Skeletal muscle satellite cell (primary cell): ENCODE measurements at regions not wholly inside any gene's neighbourhood (a gene's known extent, or its start where the extent isn't known, plus 50 kb on each side); places are given as distances from the start of the nearest gene placed in this dataset.
"Not testable (repeated sequence)": the region's sequence is repeated elsewhere in the genome, so short reads cannot be mapped to it uniquely, and the experiment has no call there.

ENCODE experiments used
- H3K27me3 ChIP-seq: 2 replicates; pipeline ENCODE4 v1.7.0; 2013; ENCODE audit warnings: low read length; ENCODE audit not compliant: control insufficient read depth, insufficient read depth
- H3K36me3 ChIP-seq: 2 replicates; pipeline ENCODE4 v1.7.0; 2013; ENCODE audit warnings: mild to moderate bottlenecking, control low read depth, low read length; ENCODE audit not compliant: insufficient read depth
- H3K4me1 ChIP-seq: 2 replicates; pipeline ENCODE4 v1.7.0; 2013; ENCODE audit warnings: low read length; ENCODE audit not compliant: control insufficient read depth, insufficient read depth
- H3K4me2 ChIP-seq: 2 replicates; pipeline ENCODE4 v1.7.0; 2013; ENCODE audit warnings: mild to moderate bottlenecking, low read length
- H3K4me3 ChIP-seq: 2 replicates; pipeline ENCODE4 v1.7.0; 2013; ENCODE audit warnings: low read length
- H3K9ac ChIP-seq: 2 replicates; pipeline ENCODE4 v1.7.0; 2013; ENCODE audit warnings: mild to moderate bottlenecking, low read depth, low read length, moderate library complexity
- H3K9me3 ChIP-seq: replicated peaks from 2 replicates; pipeline ENCODE4 v1.7.0; 2013; ENCODE audit warnings: mild to moderate bottlenecking, control low read depth, low read length

DNA sequence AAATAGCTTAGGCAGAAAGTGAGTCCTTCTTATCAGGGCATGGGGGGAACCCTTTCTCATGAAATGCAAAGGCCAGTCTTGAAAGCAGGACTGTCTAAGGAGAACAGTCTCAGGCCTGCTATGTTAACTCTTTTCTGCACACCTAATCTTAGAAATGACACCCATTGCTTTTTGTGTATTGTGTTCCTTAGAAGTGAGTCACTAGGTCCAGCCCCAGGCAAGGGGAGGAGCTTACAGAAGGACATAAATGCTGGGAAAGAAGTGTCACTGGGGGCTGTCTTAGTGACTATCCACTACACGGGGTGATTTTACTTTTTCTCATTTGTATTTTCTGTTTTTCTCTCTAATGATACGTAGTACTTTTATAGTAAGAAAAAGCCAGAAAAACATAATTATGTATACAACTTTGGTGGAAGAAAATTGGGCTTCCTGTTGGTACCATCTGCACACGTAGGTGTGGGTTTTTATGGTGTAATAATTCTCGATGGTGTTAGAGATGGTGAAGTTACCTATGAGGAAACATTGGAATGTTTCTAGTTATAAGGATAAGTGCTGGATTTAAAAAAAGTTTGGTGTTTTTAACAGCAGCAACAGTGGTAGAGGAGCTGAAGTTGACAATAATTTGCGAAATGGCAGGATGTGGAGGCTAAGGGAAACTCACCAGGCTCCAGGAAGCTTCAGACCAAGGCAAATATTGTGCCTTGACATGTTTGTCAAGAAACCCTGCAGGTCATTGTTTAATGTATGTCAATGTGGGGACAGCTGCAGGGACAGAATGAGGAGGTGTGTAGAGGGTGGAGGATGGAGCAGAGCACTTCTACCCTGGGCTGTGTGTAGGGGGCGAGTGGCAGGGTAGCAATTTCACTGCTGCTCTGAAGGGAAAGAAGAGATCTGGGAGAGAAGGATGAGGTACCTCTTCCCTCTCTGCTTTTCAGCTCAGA is 214.9 kb downstream of the KTN1 start:
- Histone ChIP-seq H3K27me3 (no peaks in the 10 kb centered on the region), H3K4me2 (no peak overlapping the region), H3K9ac (no peak overlapping the region), H3K36me3 (no peaks in the 10 kb centered on the region), H3K4me3 (no peak overlapping the region), H3K4me1 (no peaks in the 10 kb centered on the region), H3K9me3 (no peaks in the 10 kb centered on the region)

DNA sequence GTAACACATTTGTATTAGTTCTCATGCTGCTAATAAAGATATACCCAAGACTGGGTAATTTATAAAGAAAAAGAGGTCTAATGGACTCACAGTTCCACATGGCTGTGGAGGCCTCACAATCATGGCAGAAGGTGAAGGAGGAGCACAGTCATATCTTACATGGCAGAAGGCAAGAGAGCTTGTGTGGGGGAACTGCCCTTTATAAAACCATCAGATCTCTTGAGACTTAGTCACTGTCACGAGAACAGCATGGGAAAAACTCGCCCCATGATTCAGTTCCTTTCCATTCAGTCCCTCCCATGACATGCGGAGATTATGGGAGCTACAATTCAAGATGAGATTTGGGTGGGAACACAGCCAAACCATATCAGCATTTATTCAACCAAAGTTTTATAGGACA is 216.5 kb downstream of the KTN1 start:
- not testable (repeated sequence) for H3K27me3 ChIP-seq, H3K4me3 ChIP-seq, H3K4me2 ChIP-seq, H3K9me3 ChIP-seq, H3K9ac ChIP-seq, H3K4me1 ChIP-seq, H3K36me3 ChIP-seq

DNA sequence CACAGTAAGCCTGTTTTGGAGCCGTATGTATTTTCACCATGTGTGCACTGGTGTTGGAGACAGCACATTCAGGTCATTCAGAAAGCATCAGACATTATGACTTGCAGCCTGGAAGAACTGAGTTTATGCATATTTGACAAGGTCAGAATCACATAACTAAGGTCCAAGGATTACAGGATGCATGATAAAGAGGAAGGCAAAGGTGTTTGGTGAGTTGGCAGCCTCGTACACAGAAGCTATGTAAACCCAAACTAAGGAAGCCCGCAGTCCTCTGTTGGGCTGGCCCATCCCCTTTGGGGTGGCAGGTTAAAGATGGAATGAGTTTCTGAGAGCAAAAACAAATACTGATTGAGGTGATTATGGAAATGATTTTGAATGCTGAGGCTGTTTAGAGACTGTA is 218.4 kb downstream of the KTN1 start:
- no peaks in the 10 kb centered on the region for H3K27me3 ChIP-seq

DNA sequence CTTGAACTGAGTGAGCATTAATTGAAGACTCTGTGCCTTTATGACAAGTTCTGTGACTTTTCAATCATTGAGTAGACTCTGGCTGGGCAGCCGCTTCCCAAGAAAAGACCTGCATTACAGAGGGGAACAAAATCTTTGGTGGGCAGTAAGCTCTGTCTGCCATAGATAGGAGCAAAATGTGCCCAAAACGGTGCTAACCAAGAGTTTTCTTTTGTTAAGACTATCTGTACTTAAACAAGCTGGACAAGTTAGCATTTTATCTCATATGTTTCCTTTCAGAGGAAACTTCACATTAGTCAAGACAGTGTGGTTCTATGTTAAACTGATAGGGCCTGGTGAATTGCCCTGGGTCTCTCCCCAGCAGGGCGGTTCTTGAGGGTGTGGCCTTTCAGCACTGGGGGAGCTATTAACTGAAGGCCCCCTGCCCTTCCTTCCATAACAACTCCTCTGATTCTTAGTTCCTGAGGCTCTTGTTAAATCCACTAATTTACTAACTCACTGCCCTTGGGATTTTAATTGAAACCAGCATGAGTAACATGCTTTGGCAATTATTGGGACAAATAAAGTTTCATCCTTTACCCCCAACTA is 219.6 kb downstream of the KTN1 start:
- Histone ChIP-seq H3K9me3 (no peaks in the 10 kb centered on the region), H3K4me3 (no peak overlapping the region), H3K9ac (no peak overlapping the region), H3K4me1 (no peaks in the 10 kb centered on the region), H3K4me2 (no peak overlapping the region), H3K36me3 (no peaks in the 10 kb centered on the region), H3K27me3 (no peaks in the 10 kb centered on the region)

More for the DNA sequence above, 218.4 kb downstream of the KTN1 start:
- Histone ChIP-seq H3K36me3 (no peaks in the 10 kb centered on the region), H3K9me3 (no peaks in the 10 kb centered on the region), H3K4me1 (no peaks in the 10 kb centered on the region), H3K4me3 (no peak overlapping the region), H3K4me2 (no peak overlapping the region), H3K9ac (no peak overlapping the region)

DNA sequence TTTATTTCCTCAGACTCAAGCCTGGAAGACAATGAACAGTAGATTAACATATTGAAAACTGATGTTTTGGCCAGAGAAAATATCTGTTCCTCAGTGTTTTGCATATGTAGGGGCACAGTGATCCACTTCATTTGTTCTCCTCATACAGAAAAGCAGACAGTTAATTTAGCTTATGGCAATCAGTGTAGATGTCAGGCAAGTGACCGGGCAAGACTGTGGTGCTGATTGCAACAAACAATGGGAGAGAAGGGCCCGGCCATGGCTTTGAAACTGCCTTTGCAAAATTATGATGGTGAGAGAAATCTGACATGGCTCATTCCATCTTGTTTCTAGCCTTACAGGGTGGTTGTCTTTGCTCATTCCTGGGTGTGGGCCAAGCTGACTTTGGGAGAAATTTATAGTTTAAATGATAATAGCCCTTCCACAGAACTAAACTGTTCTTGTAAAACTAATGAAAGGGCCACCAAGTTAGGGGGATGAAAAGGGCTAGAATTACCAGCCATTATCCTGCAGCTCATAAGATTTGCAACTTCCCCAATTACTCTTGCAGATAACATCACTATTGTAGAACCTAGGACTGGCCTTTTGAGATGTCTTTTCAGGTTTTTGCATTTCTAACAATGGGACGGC is 220.3 kb downstream of the KTN1 start:
- Histone ChIP-seq H3K9me3 (no peaks in the 10 kb centered on the region), H3K27me3 (no peaks in the 10 kb centered on the region), H3K4me3 (no peak overlapping the region), H3K36me3 (no peaks in the 10 kb centered on the region), H3K4me2 (no peak overlapping the region), H3K4me1 (no peaks in the 10 kb centered on the region), H3K9ac (no peak overlapping the region)

DNA sequence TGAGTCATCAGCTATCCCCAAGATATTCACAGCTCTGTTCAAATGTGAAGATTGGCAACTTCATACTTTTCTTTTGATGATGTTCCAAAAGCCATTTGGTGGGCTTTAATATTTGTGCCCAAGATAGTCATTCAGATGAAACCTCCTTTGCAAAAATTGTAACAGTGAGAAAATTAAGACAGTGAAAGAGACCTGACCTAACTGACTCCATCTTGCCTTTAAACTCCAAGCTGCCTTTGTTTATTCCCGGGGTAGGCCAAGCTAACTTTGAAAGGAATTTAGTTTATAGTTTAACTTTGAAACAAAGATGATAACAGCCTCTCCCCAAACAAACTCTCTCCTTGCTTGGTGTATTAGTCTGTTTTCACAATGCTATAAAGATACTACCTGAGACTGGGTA is 221.1 kb downstream of the KTN1 start:
- no peak overlapping the region for H3K9ac ChIP-seq
- H3K4me3 ChIP-seq: no peak overlapping the region
- no peaks in the 10 kb centered on the region for H3K9me3 ChIP-seq
- H3K27me3 ChIP-seq: no peaks in the 10 kb centered on the region
- H3K4me2 ChIP-seq: no peak overlapping the region
- no peaks in the 10 kb centered on the region for H3K4me1 ChIP-seq
- H3K36me3 ChIP-seq: no peaks in the 10 kb centered on the region

DNA sequence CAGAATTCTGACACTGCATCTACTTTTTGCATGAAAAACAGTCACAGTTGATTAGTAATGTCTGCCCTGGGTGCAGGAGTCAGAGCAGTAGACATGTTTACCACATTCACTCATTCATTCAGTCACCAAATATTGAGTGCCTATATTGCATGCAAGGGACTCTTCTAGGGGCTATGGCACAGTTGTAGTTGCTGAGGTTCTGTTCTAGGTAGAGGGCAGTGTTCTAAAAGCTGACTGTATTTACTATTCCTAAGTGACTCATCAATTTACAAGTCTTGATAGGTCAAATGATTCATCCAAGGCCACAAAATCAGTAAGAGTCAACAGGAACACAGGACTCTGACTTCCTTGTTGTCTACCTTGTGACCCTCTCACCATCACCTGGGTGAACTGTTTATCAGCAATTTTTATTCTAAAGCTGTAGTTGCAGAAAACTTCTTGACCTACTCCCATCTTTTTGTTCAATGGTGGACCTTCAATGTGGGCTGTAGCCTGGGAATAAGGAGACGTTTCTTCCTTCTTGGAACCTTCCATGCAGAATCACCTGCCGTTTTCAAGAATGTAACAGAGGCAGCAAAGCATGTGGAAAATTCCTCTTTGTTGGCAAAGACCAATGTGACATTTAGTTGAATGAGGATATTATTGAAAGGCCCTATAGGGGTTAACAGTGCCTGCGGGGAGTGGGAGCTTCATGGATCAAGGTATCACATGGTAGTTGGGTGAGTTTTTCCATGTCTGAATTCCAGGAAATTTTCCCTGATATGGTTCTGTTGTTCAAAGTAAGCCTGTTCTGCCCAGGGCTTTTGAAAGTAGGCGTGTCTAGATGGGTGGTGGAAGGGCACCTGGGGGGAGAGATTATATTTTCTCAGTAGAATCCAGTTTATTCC is 223.2 kb downstream of the KTN1 start:
- Histone ChIP-seq H3K4me1 (peaks cover 4% of the 10 kb centered on the region), H3K9ac (no peak overlapping the region), H3K4me2 (no peak overlapping the region), H3K9me3 (no peaks in the 10 kb centered on the region), H3K36me3 (no peaks in the 10 kb centered on the region), H3K27me3 (no peaks in the 10 kb centered on the region), H3K4me3 (no peak overlapping the region)

DNA sequence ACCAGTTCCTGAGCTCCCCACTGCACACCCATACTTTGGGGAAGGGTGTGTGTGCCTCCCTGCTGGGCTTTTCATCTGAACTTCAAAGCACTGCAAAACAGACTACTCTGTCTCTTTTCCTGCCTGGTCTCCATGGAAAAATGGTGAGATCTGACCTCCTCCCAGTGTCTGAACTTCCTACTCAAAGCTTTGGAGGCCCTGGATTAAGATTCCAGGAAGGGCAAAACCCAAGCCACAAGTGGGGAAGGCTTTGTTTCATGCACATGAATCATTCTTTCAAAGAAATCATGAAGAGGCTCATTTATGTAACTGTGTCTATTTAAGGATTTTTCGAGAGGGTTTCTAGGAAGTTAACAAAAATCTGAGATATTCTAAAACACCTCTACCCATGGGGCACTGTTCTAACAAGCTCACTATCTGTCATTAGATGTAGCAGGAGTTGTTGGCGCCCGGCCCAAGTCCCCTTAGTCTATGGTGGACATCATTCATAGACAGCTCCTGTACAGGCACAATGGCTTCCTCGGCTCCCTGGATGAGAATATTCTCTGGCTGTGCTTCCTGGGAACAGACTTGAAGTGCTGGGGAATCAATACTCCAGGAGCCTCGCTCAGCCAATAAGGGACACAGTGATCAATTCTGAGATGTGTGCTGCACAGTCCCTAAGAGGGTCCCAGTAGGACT is 224.0 kb downstream of the KTN1 start:
- Histone ChIP-seq H3K27me3 (no peaks in the 10 kb centered on the region), H3K4me3 (no peak overlapping the region), H3K4me2 (no peak overlapping the region), H3K9ac (no peak overlapping the region), H3K4me1 (peaks cover 4% of the 10 kb centered on the region), H3K9me3 (no peaks in the 10 kb centered on the region), H3K36me3 (no peaks in the 10 kb centered on the region)

DNA sequence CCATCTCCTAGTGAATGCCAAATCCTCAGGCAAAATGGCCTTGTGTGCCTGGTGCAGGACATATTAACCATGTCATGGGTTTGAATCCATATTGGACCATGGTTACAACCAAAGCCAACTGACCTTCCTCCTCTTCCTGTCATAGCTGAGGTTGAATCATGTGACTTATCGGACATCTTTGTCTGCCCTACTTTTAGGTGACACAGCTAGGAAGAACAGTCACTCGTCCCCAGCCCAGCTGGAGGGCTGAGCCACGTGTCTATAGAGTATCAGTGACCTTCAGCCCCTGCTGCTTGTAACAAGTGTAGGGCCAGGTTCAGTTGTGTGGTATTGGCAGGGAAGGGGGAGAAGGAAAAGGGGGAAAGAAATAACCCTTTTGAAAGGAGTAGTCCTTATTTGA is 225.2 kb downstream of the KTN1 start:
- Histone ChIP-seq H3K27me3 (no peaks in the 10 kb centered on the region), H3K4me2 (no peak overlapping the region), H3K36me3 (no peaks in the 10 kb centered on the region), H3K4me1 (peaks cover 4% of the 10 kb centered on the region), H3K9ac (no peak overlapping the region), H3K9me3 (no peaks in the 10 kb centered on the region), H3K4me3 (no peak overlapping the region)

DNA sequence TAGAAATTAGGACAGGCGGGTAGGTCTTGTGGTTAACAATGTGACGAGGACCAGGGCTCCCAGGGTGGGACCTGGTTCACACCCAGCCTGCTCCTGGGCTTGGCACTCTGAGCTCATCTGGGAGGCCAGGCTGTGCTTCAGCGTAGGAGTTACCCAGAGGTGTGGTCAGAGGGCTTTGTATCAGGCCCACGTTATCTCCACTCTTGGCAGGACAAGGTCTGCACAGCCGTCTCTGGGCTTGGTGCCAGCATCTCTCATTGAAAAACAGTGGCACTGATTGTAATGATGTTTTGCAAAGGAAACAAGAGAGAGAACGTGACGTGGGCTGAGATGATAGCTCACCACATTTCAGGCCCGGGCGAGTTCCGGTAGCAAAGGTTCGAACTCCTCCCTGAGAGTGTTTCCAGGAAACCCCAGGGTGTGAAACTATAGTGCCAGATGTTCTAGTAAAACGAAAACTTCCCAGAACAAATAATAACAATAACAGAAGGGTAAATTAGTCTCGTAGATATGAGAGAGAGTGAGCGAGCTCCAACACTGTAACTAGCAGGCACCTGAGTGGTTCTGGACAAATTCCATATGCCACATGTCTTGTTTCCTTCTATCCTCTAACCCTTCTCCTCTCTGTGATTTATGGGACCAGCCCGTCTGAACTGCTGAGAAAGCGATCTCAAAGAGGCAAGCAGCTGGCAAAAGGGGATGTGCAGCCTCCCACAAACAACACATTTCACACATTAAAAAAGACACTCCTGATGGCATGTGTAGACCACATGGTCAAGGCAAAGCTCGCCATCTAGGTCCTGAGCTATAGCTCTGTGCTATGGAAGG is 227.3 kb downstream of the KTN1 start:
- Histone ChIP-seq H3K4me1 (peaks cover 4% of the 10 kb centered on the region), H3K4me3 (no peak overlapping the region), H3K36me3 (no peaks in the 10 kb centered on the region), H3K9me3 (no peaks in the 10 kb centered on the region), H3K4me2 (no peak overlapping the region), H3K9ac (no peak overlapping the region), H3K27me3 (no peaks in the 10 kb centered on the region)
